ENCODE measurements at regions not wholly inside any gene's neighbourhood (a gene's known extent, or its start where the extent isn't known, plus 50 kb on each side); places are given as distances from the start of the nearest gene placed in this dataset.

GRCh38 chr2:200129721-200130462, 174.5 kb downstream of the MAIP1 start:
- TF ChIP-seq, protein P1, sequence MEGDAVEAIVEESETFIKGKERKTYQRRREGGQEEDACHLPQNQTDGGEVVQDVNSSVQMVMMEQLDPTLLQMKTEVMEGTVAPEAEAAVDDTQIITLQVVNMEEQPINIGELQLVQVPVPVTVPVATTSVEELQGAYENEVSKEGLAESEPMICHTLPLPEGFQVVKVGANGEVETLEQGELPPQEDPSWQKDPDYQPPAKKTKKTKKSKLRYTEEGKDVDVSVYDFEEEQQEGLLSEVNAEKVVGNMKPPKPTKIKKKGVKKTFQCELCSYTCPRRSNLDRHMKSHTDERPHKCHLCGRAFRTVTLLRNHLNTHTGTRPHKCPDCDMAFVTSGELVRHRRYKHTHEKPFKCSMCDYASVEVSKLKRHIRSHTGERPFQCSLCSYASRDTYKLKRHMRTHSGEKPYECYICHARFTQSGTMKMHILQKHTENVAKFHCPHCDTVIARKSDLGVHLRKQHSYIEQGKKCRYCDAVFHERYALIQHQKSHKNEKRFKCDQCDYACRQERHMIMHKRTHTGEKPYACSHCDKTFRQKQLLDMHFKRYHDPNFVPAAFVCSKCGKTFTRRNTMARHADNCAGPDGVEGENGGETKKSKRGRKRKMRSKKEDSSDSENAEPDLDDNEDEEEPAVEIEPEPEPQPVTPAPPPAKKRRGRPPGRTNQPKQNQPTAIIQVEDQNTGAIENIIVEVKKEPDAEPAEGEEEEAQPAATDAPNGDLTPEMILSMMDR (IDR thresholded peaks at IDR 0.05), result no peak
- H3K79me2 ChIP-seq, result no peaks in the 10 kb centered on the region
- H3K4me2 ChIP-seq (ENCODE audit: low read length), result no peak overlapping the region
- H3K4me1 ChIP-seq, result no peaks in the 10 kb centered on the region
- no peak overlapping the region for H3K4me3 ChIP-seq (ENCODE audit: low read depth, low read length)
- H3K27ac ChIP-seq, result no peak overlapping the region
- no peak overlapping the region for H3K9ac ChIP-seq
- no peak overlapping the region for H2AFZ ChIP-seq
- no peaks in the 10 kb centered on the region for H3K27me3 ChIP-seq (ENCODE audit: control insufficient read depth, insufficient read depth, low read length)
- H3K9me3 ChIP-seq (ENCODE audit: control insufficient read depth, low read length), result no peaks in the 10 kb centered on the region
- no peaks in the 10 kb centered on the region for H3K36me3 ChIP-seq (ENCODE audit: control insufficient read depth, insufficient read depth, low read length)

DNA sequence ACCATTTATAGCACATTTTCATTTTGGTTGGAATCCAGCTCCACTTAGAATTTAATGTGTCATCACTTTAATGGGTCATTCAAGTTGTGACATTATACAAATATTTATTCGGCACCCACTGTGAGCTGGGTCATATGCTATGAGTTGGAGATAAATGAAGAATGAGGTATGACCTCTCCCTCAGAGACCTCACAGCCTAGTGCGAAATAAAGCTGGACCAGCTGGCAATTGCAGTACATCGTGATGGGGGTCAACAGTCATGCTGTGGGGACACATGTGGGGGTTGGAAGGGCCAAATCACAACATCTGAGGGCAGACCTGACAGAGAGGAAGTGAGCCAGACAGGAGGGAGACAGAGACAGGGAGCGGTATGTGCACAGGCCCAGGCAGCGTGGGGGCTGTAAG, 175.4 kb downstream of the MAIP1 start:
- TF ChIP-seq, protein P1 (IDR thresholded peaks at IDR 0.05), result no peak

GRCh38 chr2:200131307-200131706, 175.2 kb upstream of the SPATS2L start:
- TF ChIP-seq, protein P1 (IDR thresholded peaks at IDR 0.05), result no peak
- no peaks in the 10 kb centered on the region for H3K4me1 ChIP-seq
- no peaks in the 10 kb centered on the region for H3K27me3 ChIP-seq (ENCODE audit: control insufficient read depth, insufficient read depth, low read length)
- no peak overlapping the region for H3K4me2 ChIP-seq (ENCODE audit: low read length)
- no peak overlapping the region for H2AFZ ChIP-seq
- H3K4me3 ChIP-seq (ENCODE audit: low read depth, low read length), result no peak overlapping the region
- H3K9ac ChIP-seq, result no peak overlapping the region
- no peaks in the 10 kb centered on the region for H3K9me3 ChIP-seq (ENCODE audit: control insufficient read depth, low read length)
- no peaks in the 10 kb centered on the region for H3K79me2 ChIP-seq
- H3K27ac ChIP-seq, result no peak overlapping the region
- no peaks in the 10 kb centered on the region for H3K36me3 ChIP-seq (ENCODE audit: control insufficient read depth, insufficient read depth, low read length)

More for the DNA sequence above, 175.4 kb downstream of the MAIP1 start:
- no peak overlapping the region for H3K27ac ChIP-seq
- H3K36me3 ChIP-seq (ENCODE audit: control insufficient read depth, insufficient read depth, low read length), result no peaks in the 10 kb centered on the region
- no peak overlapping the region for H3K9ac ChIP-seq
- no peak overlapping the region for H2AFZ ChIP-seq
- H3K4me2 ChIP-seq (ENCODE audit: low read length), result no peak overlapping the region
- no peaks in the 10 kb centered on the region for H3K4me1 ChIP-seq
- no peaks in the 10 kb centered on the region for H3K79me2 ChIP-seq
- no peaks in the 10 kb centered on the region for H3K9me3 ChIP-seq (ENCODE audit: control insufficient read depth, low read length)
- no peaks in the 10 kb centered on the region for H3K27me3 ChIP-seq (ENCODE audit: control insufficient read depth, insufficient read depth, low read length)
- H3K4me3 ChIP-seq (ENCODE audit: low read depth, low read length), result no peak overlapping the region

GRCh38 chr2:200135082-200135481, 171.4 kb upstream of the SPATS2L start:
- H2AFZ ChIP-seq, result no peak overlapping the region
- no peaks in the 10 kb centered on the region for H3K9me3 ChIP-seq (ENCODE audit: control insufficient read depth, low read length)
- H3K79me2 ChIP-seq, result no peaks in the 10 kb centered on the region
- H3K4me1 ChIP-seq, result no peaks in the 10 kb centered on the region
- TF ChIP-seq, protein P1 (IDR thresholded peaks at IDR 0.05), result no peak
- H3K4me3 ChIP-seq (ENCODE audit: low read depth, low read length), result no peak overlapping the region
- no peaks in the 10 kb centered on the region for H3K27me3 ChIP-seq (ENCODE audit: control insufficient read depth, insufficient read depth, low read length)
- H3K36me3 ChIP-seq (ENCODE audit: control insufficient read depth, insufficient read depth, low read length), result no peaks in the 10 kb centered on the region
- H3K4me2 ChIP-seq (ENCODE audit: low read length), result no peak overlapping the region
- H3K9ac ChIP-seq, result no peak overlapping the region
- no peak overlapping the region for H3K27ac ChIP-seq

GRCh38 chr2:200136655-200137054, 169.8 kb upstream of the SPATS2L start:
- H3K9me3 ChIP-seq (ENCODE audit: control insufficient read depth, low read length), result no peaks in the 10 kb centered on the region
- H3K36me3 ChIP-seq (ENCODE audit: control insufficient read depth, insufficient read depth, low read length), result no peaks in the 10 kb centered on the region
- H3K9ac ChIP-seq, result no peak overlapping the region
- no peak overlapping the region for H2AFZ ChIP-seq
- H3K79me2 ChIP-seq, result no peaks in the 10 kb centered on the region
- no peaks in the 10 kb centered on the region for H3K4me1 ChIP-seq
- H3K4me2 ChIP-seq (ENCODE audit: low read length), result no peak overlapping the region
- no peak overlapping the region for H3K4me3 ChIP-seq (ENCODE audit: low read depth, low read length)
- H3K27me3 ChIP-seq (ENCODE audit: control insufficient read depth, insufficient read depth, low read length), result no peaks in the 10 kb centered on the region
- H3K27ac ChIP-seq, result no peak overlapping the region
- TF ChIP-seq, protein P1 (IDR thresholded peaks at IDR 0.05), result no peak

All from parathyroid adenoma (tissue), 2 donors.